ENCODE measurements at regions not wholly inside any gene's neighbourhood (a gene's known extent, or its start where the extent isn't known, plus 50 kb on each side); places are given as distances from the start of the nearest gene placed in this dataset.
"Not testable (repeated sequence)": the region's sequence is repeated elsewhere in the genome, so short reads cannot be mapped to it uniquely, and the experiment has no call there.

DNA sequence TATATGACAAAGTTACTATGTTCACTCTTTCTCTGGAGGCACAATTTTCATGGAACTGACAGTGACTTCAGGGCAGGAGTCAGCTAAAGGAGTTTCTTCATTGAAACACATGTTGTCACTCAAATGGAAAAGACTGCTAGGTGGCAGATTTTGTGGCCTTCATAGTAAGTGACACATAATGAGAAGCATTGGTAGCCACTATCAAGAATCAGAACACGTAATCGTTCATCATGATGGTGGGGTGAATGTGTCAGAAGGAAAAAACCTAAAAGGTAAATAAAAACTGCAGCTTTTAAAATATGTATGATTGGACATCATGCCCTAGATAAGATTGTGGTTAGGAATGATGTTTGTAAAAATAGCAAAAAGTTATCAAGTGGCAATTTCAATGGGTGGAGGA is 1491.0 kb downstream of the SI start:
- peak; percentile 2 for DNase-seq

DNA sequence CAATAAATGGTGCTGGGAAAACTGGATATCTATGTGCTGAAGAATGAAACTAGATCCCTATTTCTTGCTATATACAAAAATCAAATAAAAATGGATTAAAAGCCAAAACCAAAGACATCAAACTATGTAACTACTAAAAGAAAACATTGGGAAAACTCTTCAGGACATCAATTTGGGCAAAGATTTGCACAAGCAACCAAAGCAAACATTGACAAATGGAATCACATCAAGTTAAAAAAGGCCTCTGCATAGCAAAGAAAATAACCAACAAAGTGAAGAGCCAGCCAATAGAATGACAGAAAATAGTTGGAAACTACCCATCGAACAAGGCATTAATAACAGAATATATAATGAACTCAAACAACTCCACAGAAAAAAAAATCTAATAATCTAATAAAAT is 1495.3 kb downstream of the SI start:
- no peak for DNase-seq

DNA sequence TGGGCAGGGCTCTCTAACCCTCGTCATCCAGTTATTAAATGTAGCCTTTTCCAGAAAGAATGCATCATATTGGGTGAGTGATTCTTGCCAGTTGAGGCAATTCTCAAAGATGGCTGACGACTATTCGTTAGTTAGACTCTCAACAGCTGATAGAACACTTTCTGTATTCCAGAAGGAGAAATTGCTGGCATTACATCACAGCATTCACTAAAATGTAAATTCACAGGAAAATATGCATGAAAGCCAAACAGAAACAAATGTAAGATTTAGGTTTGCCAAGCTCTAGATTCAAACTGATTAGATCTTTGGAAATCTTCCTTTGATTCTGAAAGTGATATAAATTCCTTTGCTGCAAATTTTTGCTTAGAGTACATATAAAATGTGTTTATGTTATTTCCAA is 1501.0 kb downstream of the SI start:
- no peak for DNase-seq

DNA sequence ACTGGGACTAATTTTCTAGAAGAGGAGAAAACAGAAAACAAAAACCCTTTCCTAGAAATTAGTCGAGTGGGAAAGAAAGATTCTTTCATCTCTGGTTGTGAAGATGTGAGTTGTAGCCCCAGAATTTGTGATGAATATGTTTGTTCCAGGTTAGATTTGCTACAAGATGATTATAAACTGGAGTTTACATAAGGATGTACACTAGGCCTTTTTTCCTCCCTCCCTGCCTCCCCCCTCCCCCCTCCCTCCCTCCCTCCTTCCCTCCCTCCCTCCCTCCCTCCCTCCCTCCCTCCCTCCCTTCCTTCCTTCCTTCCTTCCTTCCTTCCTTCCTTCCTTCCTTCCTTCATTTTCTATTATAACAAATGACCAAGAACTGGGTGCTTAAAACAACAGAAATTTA is 1502.0 kb downstream of the SI start:
- DNase-seq = no peak

DNA sequence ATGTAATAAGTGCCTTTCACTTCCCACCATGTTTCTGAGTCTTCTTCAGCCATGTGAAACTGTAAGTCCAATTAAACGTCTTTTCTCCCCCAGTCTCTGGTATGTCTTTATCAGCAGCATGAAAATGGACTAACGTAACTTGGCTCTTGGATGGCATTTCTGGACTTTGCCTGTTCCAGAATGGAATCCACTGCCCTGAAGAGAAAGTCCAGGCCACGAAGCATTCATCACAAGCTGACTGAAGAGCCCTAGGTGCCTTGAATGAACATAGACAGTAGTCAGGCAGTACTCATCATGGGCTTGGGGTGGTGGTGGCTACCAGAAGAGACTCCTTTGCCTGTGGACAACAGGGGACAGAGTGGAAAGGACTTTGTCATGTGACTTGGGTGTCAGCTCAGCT is 1505.0 kb downstream of the SI start:
- no peak for DNase-seq

DNA sequence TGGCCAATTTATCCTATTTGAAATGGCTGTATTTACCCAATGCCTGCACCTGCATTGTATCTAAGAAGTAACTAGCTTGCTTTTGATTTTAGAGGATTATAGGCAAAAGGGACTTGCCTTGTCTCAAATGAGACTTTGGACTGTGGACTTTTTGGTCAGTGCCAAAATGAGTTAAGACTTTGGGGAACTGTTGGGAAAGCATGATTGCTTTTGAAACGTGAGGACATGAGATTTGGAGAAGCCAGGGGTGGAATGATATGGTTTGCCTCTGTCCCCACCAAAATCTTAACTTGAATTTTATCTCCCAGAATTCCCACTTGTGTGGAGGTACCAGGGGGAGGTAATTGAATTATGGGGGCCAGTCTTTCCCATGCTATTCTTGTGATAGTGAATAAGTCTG is 1505.4 kb downstream of the SI start:
- no peak for DNase-seq

DNA sequence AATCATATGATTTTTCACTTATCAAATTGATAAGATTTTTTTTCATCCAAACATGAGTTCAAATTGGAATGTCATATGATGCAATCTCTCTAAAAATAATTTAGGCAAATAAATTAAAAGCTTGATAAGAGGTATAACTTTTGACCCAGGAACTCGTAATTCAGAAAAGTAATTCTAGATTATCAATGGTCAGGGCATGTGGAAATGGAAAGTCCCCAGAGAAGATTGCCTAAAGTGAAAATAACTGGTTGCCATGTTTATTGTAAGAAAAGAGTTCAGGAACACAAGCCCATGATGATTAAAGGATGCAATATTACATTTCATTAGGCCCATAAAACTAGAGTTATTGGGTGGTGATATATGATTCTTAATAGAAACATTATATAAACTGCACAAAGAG is 1514.8 kb downstream of the SI start:
- no peak for DNase-seq

DNA sequence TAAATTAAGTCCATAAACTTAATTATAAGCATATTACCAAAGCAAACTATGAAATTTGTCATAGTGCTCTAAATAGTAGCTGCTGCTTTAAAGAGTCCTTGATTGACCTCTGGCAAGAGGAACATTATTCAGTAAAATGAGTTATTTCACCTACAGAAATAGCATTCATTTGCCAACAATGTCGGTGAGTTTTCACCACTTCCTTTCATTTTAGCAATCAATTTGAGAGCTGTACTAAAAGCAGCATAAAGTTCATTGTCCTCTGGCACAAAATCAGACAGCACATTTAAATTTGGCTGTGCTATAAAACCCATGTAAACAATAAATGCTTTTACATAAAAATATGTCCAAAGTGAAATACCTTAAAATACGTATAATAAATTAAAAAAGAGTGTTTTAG is 1515.7 kb downstream of the SI start:
- no peak for DNase-seq

DNA sequence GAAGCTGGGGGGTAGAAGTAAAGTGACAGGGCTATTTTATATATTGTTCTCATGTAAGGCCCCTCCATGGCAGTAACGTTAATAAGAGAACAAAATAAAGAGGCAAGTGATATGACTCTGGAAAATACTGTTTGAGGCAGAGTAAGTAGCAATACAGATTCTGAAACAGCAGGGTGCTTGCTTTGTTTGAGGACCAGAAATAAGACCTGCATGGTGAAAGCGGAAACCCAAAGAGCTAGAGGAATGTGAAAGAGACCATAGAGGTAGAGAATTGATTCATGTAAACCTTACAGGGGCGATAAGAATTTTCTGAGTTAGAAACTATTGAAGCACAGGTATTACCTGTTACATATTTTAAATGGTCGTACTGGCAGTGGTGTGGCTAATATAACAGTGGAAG is 1517.1 kb downstream of the SI start:
- DNase-seq = no peak

DNA sequence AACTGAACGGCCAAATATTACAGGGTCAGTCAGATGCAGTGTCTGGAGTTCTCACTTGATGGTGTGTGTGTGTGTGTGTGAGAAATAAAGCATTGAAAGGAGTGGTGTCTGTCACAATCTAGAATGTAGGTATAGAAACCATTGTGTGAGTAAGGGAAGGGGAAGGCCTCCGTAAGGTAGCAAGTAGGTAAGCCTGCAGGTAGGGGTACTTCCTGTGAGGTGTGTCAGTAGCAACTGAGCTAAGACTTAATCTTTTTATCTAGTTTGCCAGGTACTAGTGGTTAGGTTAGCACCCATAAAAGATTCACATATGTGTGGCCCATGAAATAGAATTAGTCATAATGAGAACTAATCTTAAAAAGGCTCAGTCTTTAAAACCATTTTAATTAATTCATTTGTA is 1517.8 kb downstream of the SI start:
- DNase-seq = no peak

DNA sequence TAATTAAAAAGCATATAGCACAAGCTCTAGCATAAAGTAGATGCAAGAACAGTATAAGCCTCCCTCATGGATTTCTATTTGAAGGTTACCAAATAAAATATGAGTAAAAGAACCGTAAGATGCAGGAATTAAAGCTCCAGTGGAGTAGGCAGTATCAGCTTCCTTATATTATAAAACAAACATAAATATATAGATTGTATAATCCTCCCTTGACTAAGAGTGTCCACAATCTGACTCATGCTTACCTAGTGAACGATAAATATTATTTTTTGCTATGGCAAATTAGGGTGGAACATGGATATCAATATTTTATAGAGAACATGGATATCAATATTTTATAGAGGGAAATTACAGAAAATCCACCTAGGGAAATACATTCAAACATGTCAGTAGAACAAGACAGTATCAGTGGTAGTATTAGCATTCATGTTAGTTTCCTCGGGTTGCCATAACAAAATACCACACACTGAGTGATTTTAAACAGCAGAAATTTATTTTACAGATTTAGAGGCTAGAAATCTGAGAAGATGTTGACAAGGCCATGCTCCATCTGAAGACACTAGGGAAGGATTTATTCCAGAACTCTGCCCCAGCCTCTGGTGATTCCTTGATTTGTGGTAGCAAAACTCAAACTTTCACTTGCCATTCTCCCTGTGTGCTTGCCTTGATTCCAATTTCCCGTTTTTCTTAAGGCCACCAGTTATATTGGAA is 1521.3 kb downstream of the SI start:
- DNase-seq = no peak

DNA sequence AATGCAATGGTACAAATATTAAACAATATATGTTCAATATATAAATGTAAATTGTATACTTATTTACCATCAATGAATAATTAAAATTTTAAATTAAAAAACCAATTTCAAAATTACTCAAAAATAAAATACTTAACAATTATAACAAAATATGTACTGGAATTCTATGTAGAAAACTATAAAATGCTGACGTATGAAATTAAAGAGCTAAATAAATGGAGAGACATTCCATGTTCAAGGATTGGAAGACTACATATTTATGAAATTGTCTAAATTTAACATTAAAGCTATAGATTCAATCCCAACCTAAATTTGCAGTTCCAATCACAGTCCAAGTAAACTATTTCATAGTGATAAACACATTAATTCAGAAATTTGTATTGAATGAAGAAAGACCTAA is 1522.4 kb downstream of the SI start:
- no peak for DNase-seq

DNA sequence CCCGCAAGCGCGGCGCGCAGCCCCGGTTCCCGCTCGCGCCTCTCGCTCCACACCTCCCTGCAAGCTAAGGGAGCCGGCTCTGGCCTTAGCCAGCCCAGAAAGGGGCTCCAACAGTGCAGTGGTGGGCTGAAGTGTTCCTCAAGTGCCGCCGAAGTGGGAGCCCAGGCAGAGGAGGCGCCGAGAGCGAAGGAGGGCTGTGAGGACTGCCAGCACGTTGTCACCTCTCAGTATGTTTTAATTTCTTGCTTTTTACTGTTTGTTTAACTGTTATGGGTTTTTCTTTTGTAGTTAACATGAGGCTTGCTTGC is 1525.7 kb downstream of the SI start:
- no peak for DNase-seq

DNA sequence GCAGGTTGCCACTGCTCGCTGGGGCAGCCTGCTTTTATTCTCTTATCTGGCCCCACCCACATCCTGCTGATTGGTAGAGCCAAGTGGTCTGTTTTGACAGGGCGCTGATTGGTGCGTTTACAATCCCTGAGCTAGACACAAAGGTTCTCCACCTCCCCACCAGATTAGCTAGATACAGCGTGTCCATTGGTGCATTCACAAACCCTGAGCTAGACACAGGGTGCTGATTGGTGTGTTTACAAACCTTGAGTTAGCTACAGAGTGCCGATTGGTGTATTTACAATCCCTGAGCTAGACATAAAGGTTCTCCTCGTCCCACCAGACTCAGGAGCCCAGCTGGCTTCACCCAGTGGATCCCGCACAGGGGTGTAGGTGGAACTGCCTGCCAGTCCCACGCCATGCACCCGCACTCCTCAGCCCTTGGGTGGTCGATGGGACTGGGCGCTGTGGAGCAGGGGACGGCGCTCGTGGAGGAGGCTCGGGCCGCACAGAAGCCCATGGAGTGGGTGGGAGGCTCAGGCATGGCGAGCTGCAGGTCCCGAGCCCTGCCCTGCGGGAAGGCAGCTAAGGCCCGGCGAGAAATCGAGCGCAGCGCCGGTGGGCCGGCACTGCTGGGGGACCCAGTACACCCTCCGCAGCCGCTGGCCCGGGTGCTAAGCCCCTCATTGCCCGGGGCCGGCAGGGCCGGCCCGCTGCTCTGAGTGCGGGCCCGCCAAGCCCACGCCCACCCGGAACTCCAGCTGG is 1526.2 kb downstream of the SI start:
- DNase-seq = not testable (repeated sequence)

DNA sequence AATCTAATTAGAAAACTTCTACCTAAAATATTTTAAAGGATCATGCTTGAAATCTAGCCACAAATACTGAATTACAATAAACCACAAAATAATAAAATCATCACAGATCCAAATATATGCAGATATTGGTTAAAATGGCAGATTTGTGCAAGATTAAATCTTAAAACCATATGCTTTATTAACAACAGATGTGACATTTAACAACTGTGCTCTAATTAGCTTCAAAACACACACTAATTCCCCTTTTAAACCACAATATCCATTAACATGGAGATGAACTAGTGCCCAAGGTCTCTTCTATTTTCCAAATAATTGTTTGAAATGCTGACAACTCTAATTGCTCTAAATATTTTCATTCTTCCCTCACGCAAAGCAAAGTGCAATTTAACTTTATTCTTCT is 1530.3 kb downstream of the SI start:
- DNase-seq = no peak

DNA sequence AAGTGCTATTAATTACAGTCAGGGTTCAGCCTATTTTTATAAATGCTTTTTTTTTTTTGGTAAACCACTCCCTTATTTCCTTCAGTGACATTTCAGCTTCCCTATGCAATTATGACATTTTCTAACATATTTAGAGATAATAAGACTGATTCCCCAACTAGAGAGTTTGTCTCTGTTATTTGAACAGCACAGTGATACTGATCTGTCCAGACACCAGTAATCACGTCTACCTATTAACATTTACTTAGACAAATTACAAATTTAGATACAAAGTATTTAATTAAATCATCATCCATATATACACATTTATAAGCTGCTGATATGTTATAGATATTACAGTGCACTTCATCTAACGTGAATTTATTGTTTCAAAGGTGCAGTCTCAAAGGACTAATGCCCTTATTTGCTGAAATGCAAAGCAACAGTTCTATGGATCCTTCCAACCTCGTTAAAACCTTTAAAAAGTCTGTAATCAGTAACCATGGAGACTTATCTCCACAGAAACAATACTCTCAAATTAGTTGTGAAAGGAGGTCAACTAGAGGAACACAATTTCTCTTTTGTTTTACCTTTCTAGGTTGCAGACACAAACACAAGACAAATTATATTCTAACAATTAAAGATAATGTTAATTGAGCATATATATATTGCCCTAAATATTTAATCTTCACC is 1531.1 kb downstream of the SI start:
- DNase-seq = no peak

DNA sequence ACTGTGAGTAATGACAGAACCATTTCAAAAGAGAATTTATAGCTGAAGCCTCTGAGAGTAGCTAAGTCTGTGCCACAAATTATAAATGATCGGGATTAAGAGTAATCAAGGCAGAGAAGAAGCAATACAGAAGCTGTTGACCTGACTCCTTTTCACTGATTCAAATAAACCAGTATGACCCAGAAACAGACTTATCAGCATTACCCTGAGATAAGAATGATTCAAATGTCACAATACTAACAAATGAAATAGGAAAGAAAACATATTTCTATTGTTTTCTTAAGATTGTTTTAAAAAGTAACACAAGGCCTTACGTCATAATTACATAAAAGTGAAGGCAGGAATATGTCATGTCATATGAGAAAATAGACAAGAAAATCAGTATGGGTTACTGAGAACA is 1534.6 kb downstream of the SI start:
- DNase-seq = no peak

DNA sequence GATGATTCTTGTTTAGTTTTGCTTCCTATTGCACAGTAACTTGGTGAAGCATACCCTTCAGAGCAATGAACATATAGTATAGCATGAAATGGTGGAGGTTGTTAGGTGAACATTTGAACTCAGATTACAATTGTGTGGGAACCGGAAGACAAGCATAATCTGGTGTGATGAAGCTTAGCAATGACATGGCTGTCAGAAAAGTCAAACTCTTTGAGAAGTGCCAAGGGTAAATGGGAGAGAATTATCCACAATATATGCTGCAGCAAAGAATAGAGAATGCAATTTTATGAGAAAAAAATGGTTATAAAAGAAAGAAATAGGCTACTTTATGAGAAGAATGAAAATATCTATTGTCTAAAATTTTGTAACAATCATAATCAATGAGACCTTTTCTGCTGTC is 1536.7 kb downstream of the SI start:
- DNase-seq = no peak

DNA sequence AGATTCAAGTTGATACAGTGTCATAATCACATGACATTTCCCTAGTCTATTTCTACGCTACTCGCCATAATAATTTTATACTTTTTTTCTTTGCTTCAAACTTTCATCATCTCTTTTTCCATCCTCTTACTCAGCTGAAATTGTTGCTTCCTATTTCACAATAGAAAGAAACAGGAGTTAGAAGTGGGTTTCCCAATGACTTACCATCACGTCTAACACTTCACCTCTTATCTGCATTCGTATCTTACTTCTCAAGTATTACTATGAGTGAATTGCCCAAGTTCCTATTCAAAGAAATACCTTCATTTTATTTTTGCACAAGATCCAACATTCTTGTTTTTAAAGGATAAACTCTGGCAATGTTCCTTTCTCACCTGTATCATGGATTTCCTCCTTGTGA is 1539.9 kb downstream of the SI start:
- DNase-seq = no peak

DNA sequence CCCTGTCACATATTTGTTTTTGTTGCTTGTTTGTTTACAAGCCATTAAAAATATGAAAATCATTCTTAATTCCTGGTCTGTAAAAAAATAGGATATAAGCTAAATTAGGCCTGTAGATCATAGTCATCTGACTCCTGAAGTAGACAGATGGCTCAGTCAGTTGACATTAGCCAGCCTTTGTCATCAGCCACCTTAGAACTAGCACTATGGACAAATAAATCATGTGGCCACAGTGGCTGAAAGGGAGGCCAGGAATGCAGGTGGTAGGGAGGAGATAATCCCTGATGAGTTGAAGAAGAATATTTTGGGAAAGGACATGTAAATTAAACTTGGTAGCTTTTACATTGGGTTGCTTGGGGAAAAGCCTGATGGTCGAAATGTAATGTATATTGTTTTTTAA is 1544.9 kb downstream of the SI start:
- DNase-seq = no peak

DNA sequence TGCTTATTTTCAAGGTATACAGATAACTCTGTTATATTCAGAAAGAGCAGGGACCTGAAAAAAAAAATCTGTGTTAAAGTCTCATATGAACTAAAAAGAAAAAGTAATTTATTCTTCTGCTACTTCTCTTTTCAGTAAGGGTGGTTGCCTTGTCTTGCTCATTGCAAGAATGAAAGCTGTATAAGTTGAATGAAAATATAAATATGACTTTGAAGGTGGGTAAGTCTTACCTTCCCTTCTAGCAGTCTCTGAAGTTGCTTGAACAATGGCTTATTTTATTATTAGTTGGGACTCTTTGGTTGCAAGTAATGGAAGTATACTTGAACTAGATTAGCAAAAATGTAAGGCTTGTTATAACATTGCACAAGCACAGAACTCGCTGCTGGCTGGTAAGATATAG is 1554.9 kb downstream of the SI start:
- no peak for DNase-seq

DNA sequence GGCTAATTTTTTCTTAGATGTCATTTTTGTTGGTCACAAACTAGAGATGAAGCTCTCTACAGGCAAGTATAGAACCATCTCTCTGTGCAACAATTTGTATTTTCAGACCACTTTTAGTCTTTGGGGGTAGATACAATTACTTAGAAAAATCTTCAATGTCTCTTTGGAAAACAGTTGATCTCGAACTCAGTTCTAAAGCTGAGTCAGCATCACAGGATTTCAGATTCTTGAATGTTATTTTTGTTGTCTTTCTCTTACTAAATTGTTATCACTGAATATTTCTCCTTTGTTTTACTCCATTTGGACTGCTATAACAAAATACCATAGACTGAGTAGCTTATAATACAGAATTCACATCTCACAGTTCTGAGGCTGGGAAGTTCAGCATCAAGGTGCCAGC is 1557.0 kb downstream of the SI start:
- no peak for DNase-seq

DNA sequence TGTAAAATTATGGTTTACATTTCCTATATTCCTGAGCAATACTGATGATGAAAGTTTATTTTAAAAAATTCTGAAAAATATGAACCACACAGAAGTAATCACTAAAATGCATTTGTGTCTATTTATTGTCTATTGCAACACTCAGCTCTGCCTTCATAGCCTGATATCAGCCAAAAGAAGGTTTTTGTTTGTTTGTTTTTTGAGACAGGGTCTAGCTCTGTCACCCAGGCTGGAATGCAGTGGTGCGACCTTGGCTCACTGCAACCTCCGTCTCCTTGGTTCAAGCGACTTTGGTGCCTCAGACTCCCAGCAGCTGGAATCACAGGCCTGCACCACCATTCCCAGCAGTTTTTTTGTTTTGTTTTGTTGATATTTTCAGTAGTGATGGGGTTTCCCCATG is 1560.2 kb downstream of the SI start:
- no peak for DNase-seq

DNA sequence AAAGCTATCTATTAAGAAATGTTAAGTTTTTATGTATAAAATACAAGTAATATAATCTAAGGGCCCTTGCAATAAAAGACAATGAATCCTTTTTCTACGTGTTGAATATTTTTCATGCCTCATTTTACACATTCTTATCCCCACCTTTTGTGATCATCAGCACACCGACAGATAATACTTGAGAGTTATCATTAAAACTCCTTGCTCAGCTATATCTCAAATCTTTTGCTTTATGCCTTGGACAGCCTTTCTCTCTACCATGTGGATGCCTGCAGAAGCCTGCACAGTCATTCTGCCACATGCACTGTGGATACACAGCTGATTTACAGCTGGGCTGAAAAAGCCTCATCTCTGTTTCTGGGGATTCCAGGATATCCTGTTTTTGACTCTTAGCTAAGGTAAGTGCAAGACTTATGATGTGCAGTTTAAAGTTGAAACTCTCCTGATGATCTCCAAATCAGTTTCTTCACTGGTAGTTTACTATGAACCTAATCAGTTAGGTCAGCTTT is 1565.1 kb downstream of the SI start:
- no peak for DNase-seq
